ENCODE measurements at regions not wholly inside any gene's neighbourhood (a gene's known extent, or its start where the extent isn't known, plus 50 kb on each side); places are given as distances from the start of the nearest gene placed in this dataset.
"Not testable (repeated sequence)": the region's sequence is repeated elsewhere in the genome, so short reads cannot be mapped to it uniquely, and the experiment has no call there.

DNA sequence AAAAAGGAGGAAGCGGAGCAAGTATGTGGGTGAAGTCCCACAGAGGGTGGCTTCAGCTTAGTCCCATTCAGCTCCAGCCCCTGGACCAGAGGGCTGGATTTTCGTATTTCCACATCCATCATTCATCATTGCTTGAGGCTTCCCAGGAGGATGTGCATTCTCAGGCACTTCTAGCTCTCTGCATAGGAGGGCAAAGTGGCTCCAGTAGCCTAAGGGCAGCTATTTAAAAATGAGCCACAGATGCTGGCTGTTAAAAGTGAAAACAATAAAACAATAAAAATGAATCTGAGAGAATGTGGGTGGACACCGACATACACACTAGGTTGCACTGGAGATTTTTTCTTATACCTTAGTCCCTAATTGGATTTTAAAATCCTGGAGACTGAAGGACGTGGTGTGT lies 629.2 kb upstream of the ZNF385D start:
- CTCF ChIA-PET: no interaction called here

GRCh38 chr3:22381564-22381963 lies 630.6 kb upstream of the ZNF385D start:
- H3K27me3 Mint-ChIP-seq (ENCODE audit: insufficient read depth, unreplicated experiment); BruUV-seq (replicated peaks); H3K27ac Mint-ChIP-seq (ENCODE audit: unreplicated experiment); POLR2A ChIA-PET; intact Hi-C loops (cut with micrococcal nuclease; ENCODE audit: unreplicated experiment); H3K9me3 Mint-ChIP-seq (ENCODE audit: unreplicated experiment); H3K4me1 Mint-ChIP-seq (ENCODE audit: low read depth, unreplicated experiment); H3K9me3 ChIP-seq; H3K36me3 Mint-ChIP-seq (ENCODE audit: insufficient read depth, unreplicated experiment); CTCF ChIA-PET; H3K4me3 ChIP-seq (ENCODE audit: low read depth, low read length); H3K27me3 ChIP-seq (replicated peaks; ENCODE audit: control insufficient read depth, insufficient read depth, low read length); H3K4me3 Mint-ChIP-seq (ENCODE audit: unreplicated experiment); H3K4me1 ChIP-seq; H3K36me3 ChIP-seq (ENCODE audit: control insufficient read depth, insufficient read depth, low read length): not testable (repeated sequence)
- peak in 1 of 2 experiments; percentile 16 for DNase-seq

More for the DNA sequence above, 629.2 kb upstream of the ZNF385D start:
- BruUV-seq (replicated peaks): no TSS peak
- TF ChIP-seq, protein P1, sequence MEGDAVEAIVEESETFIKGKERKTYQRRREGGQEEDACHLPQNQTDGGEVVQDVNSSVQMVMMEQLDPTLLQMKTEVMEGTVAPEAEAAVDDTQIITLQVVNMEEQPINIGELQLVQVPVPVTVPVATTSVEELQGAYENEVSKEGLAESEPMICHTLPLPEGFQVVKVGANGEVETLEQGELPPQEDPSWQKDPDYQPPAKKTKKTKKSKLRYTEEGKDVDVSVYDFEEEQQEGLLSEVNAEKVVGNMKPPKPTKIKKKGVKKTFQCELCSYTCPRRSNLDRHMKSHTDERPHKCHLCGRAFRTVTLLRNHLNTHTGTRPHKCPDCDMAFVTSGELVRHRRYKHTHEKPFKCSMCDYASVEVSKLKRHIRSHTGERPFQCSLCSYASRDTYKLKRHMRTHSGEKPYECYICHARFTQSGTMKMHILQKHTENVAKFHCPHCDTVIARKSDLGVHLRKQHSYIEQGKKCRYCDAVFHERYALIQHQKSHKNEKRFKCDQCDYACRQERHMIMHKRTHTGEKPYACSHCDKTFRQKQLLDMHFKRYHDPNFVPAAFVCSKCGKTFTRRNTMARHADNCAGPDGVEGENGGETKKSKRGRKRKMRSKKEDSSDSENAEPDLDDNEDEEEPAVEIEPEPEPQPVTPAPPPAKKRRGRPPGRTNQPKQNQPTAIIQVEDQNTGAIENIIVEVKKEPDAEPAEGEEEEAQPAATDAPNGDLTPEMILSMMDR (IDR thresholded peaks at IDR 0.05; ENCODE audit: insufficient read depth in 1 of 2, low read depth in 1 of 2, low read length in 1 of 2, severe bottlenecking in 1 of 2, unreplicated experiment in 1 of 2): no peak
- Mint-ChIP-seq H3K36me3 (ENCODE audit: insufficient read depth, unreplicated experiment) (no peaks in the 10 kb centered on the region), H3K27me3 (ENCODE audit: insufficient read depth, unreplicated experiment) (peaks cover 9% of the 10 kb centered on the region), H3K4me1 (ENCODE audit: low read depth, unreplicated experiment) (no peaks in the 10 kb centered on the region), H3K9me3 (ENCODE audit: unreplicated experiment) (no peaks in the 10 kb centered on the region), H3K27ac (ENCODE audit: unreplicated experiment) (no peak overlapping the region), H3K4me3 (ENCODE audit: unreplicated experiment) (no peak overlapping the region)
- Histone ChIP-seq H3K9me3 (no peaks in the 10 kb centered on the region), H3K27me3 (replicated peaks; ENCODE audit: control insufficient read depth, insufficient read depth, low read length) (no peaks in the 10 kb centered on the region), H3K4me1 (no peaks in the 10 kb centered on the region), H3K36me3 (ENCODE audit: control insufficient read depth, insufficient read depth, low read length) (no peaks in the 10 kb centered on the region), H3K4me3 (ENCODE audit: low read depth, low read length) (no peak overlapping the region)
- intact Hi-C loops (cut with micrococcal nuclease; ENCODE audit: unreplicated experiment): no loop called here
- POLR2A ChIA-PET: no interaction called here
- no peak for DNase-seq

DNA sequence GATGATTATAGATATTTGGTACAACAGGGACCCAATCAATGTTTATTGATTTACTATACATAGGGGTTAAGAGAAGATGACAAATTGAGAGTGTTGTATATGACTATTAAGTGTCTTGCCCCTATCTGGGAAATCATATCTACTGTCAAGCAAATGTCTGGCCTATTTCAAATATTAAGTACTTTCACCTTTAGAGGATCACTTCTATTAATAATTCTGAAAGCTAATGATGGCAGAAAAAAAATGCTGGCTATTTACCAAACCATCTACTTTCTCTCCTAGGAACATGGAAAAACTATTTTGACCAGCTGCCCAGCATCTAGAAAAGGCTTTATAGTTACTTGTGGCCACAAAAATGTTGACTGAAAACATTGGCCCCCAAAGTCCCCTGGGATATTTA lies 632.3 kb upstream of the ZNF385D start:
- H3K4me1 Mint-ChIP-seq (ENCODE audit: low read depth, unreplicated experiment): no peaks in the 10 kb centered on the region
- Histone ChIP-seq H3K9me3 (no peaks in the 10 kb centered on the region), H3K36me3 (ENCODE audit: control insufficient read depth, insufficient read depth, low read length) (no peaks in the 10 kb centered on the region), H3K4me1 (no peaks in the 10 kb centered on the region), H3K27me3 (replicated peaks; ENCODE audit: control insufficient read depth, insufficient read depth, low read length) (no peaks in the 10 kb centered on the region), H3K4me3 (ENCODE audit: low read depth, low read length) (no peak overlapping the region)
- no peaks in the 10 kb centered on the region for H3K36me3 Mint-ChIP-seq (ENCODE audit: insufficient read depth, unreplicated experiment)
- no peak overlapping the region for H3K27ac Mint-ChIP-seq (ENCODE audit: unreplicated experiment)
- CTCF ChIA-PET: no interaction called here
- H3K27me3 Mint-ChIP-seq (ENCODE audit: insufficient read depth, unreplicated experiment): peaks cover 13% of the 10 kb centered on the region
- H3K4me3 Mint-ChIP-seq (ENCODE audit: unreplicated experiment): no peak overlapping the region
- POLR2A ChIA-PET: no interaction called here
- intact Hi-C loops (cut with micrococcal nuclease; ENCODE audit: unreplicated experiment): no loop called here
- BruUV-seq (replicated peaks): no TSS peak
- no peaks in the 10 kb centered on the region for H3K9me3 Mint-ChIP-seq (ENCODE audit: unreplicated experiment)
- DNase-seq: no peak
- TF ChIP-seq, protein P1 (IDR thresholded peaks at IDR 0.05; ENCODE audit: insufficient read depth in 1 of 2, low read depth in 1 of 2, low read length in 1 of 2, severe bottlenecking in 1 of 2, unreplicated experiment in 1 of 2): no peak

- Mint-ChIP-seq H3K4me1 (ENCODE audit: low read depth, unreplicated experiment) (no peaks in the 10 kb centered on the region), H3K4me3 (ENCODE audit: unreplicated experiment) (no peak overlapping the region), H3K36me3 (ENCODE audit: insufficient read depth, unreplicated experiment) (no peaks in the 10 kb centered on the region), H3K27me3 (ENCODE audit: insufficient read depth, unreplicated experiment) (peaks cover 13% of the 10 kb centered on the region), H3K9me3 (ENCODE audit: unreplicated experiment) (no peaks in the 10 kb centered on the region), H3K27ac (ENCODE audit: unreplicated experiment) (no peak overlapping the region)
- POLR2A ChIA-PET: no interaction called here
- CTCF ChIA-PET: no interaction called here
- no TSS peak for BruUV-seq (replicated peaks)
- Histone ChIP-seq H3K4me1 (no peaks in the 10 kb centered on the region), H3K36me3 (ENCODE audit: control insufficient read depth, insufficient read depth, low read length) (no peaks in the 10 kb centered on the region), H3K27me3 (replicated peaks; ENCODE audit: control insufficient read depth, insufficient read depth, low read length) (no peaks in the 10 kb centered on the region), H3K9me3 (no peaks in the 10 kb centered on the region), H3K4me3 (ENCODE audit: low read depth, low read length) (no peak overlapping the region)
- no peak for DNase-seq
- TF ChIP-seq, protein P1 (IDR thresholded peaks at IDR 0.05; ENCODE audit: insufficient read depth in 1 of 2, low read depth in 1 of 2, low read length in 1 of 2, severe bottlenecking in 1 of 2, unreplicated experiment in 1 of 2): no peak
- intact Hi-C loops (cut with micrococcal nuclease; ENCODE audit: unreplicated experiment): no loop called here
Observed at GRCh38 chr3:22386107-22386506, 635.1 kb upstream of the ZNF385D start.

Data from Caco-2 (cell line).